Naive thymus-derived CD8-positive, alpha-beta T cell (primary cell): ENCODE measurements at regions not wholly inside any gene's neighbourhood (a gene's known extent, or its start where the extent isn't known, plus 50 kb on each side); places are given as distances from the start of the nearest gene placed in this dataset.
A peak's percentile ranks its signal among the peaks of the same experiment; 100 is the strongest.

ENCODE experiments used
- ATAC-seq, 2 donors: fragments of 150-1000 bp; cut with Tn5 transposase in 1 of 2; sonication (Bioruptor Pico), chemical (Tn5 transposase) in 1 of 2; 1 replicate in 1 of 2; 2 replicates in 1 of 2; pipeline ENCODE4 v1.10.0; 2021; ENCODE audit warnings: mild to moderate bottlenecking in 2 of 2, moderate library complexity in 2 of 2
- POLR2A ChIA-PET: fragments of 350-600 bp; sonication (Branson Sonifier 250); formaldehyde crosslinking; loops from one replicate; lab custom pipeline; 2021; ENCODE audit warnings: antibody characterized with exemption; lab: Charles Lee
- DNase-seq, 10 donors: peaks; one replicate each; pipeline versions ENCODE4 v3.0.0 to v3.0.0-alpha.2; 2020 to 2022
- H3K27ac Mint-ChIP-seq, 10 donors: one replicate each; pipeline ENCODE4 v1.8.0; 2020 to 2022; ENCODE audit warnings: mild to moderate bottlenecking in 10 of 10, mixed read lengths in 10 of 10, moderate library complexity in 4 of 10, inconsistent platforms in 1 of 10
- H3K27me3 Mint-ChIP-seq, 5 donors: one replicate each; pipeline ENCODE4 v1.8.0; 2021 to 2022; ENCODE audit warnings: mixed read lengths in 5 of 5
- H3K36me3 Mint-ChIP-seq, 3 donors: one replicate each; pipeline ENCODE4 v1.8.0; 2020 to 2022; ENCODE audit warnings: mixed read lengths in 3 of 3, mild to moderate bottlenecking in 2 of 3, inconsistent platforms in 1 of 3
- H3K4me1 Mint-ChIP-seq, 4 donors: one replicate each; pipeline ENCODE4 v1.8.0; 2021 to 2022; ENCODE audit warnings: mixed read lengths in 4 of 4
- H3K4me3 Mint-ChIP-seq, 10 donors: one replicate each; pipeline ENCODE4 v1.8.0; 2020 to 2022; ENCODE audit warnings: mild to moderate bottlenecking in 10 of 10, mixed read lengths in 10 of 10, moderate library complexity in 6 of 10, inconsistent platforms in 1 of 10
- H3K9me3 Mint-ChIP-seq, 9 donors: one replicate each; pipeline ENCODE4 v1.8.0; 2020 to 2022; ENCODE audit warnings: mixed read lengths in 9 of 9, mild to moderate bottlenecking in 3 of 9, inconsistent platforms in 1 of 9, moderate library complexity in 1 of 9

GRCh38 chr3:107236655-107237337 lies 140.4 kb upstream of the CCDC54 start:
- Mint-ChIP-seq H3K27me3 (peaks cover 5 to 9% (median 7%) of the 10 kb centered on the region in 5 donors), H3K4me1 (peaks cover 6 to 22% (median 18%) of the 10 kb centered on the region in 4 donors), H3K27ac (no peak overlapping the region), H3K4me3 (no peak overlapping the region), H3K9me3 (no peaks in the 10 kb centered on the region), H3K36me3 (no peaks in the 10 kb centered on the region)
- POLR2A ChIA-PET: no interaction called here
- DNase-seq (no peak), ATAC-seq (no peak)

DNA sequence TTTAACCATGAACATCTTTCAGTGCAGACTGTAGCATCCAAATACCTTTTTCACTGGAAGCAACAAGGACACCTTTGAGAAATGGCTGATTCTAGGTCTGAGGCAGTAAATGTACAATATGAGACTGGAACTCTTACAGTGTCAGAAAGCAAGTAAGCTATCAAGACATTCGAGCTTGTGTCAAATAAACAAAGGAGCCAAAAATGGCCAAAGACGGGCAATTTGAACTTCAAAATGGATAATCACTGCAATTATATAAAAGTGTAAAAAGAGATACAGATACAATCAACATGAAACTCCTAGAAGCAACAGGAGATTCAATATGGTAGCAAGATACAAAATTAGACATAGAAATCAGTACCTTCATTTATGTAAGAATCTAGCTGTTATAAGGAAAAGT lies 138.5 kb upstream of the CCDC54 start:
- Mint-ChIP-seq H3K27me3 (peaks cover 5 to 9% (median 7%) of the 10 kb centered on the region in 5 donors), H3K4me3 (peak overlapping the region in 2 of 10 donors; percentile 88 to 94), H3K27ac (no peak overlapping the region), H3K9me3 (no peaks in the 10 kb centered on the region), H3K36me3 (no peaks in the 10 kb centered on the region), H3K4me1 (peaks cover 6 to 22% (median 18%) of the 10 kb centered on the region in 4 donors)
- DNase-seq (no peak), ATAC-seq (no peak)
- POLR2A ChIA-PET: no interaction called here

DNA sequence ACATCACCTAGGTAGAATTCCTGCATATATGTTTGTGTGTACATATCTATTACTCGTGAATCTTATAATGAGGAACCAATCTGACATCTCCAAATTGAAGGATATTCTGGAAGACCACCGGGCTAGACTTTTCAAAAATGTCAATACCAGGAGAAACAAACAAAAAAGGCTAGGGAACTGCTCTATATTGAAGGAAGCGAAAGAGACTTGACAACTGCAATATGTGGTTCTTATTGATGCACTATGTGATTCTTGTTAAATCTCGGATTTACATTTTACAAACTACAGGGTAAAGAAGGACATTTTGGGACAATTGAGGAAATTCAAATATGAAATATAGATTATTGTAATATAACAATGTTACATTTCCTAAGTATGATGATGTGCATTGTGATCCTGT lies 137.5 kb upstream of the CCDC54 start:
- POLR2A ChIA-PET: no interaction called here
- no peaks in the 10 kb centered on the region for H3K36me3 Mint-ChIP-seq
- H3K4me3 Mint-ChIP-seq: peak overlapping the region; percentile 65 to 95 (median 88)
- peaks cover 6 to 22% (median 18%) of the 10 kb centered on the region in 4 donors for H3K4me1 Mint-ChIP-seq
- no peak for ATAC-seq
- no peak for DNase-seq
- H3K27ac Mint-ChIP-seq: peak overlapping the region in 1 of 10 donors; percentile 49
- no peaks in the 10 kb centered on the region for H3K9me3 Mint-ChIP-seq
- peaks cover 5 to 9% (median 7%) of the 10 kb centered on the region in 5 donors for H3K27me3 Mint-ChIP-seq

DNA sequence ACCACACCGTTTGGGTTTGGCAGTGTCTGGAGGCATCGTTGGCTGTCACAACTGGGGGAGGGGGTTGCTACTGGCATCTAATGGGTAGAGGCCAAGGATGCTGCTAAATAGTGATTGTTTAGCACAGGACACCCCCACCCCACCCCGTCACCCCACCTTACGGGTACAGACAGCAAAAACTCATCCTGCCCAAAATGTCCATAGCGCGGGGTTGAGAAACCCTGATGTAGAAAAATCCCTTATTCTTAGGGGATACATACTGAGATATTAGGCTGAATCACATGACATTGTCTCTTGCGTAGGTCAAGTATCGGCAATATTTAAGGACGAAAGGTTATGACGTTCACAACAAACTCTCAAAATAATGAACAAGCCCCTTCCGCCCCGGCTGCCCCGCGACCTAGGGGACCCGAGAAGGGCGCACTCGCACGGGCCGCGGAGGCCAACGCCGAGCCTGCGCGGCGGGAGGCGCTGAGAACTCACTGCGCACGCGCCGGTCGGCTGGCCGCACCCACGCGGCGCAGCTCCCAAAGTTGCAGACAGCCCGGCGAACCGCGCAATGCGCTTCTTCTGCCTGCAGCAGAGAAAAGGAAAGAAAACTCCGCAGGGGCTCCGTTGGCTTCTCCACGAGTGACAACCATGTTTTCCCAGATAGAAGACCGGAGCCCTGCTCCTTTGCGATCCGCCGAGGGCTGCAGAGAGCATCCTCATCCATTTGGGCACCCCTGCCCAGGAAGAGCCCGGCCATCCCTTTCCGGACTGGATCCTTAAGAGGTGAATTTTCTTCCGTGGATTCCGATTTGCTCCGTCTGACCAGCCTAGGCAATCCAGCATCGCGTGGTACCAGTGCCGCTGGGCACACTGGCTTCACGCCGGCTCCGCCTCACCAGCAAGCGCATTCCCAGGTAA lies 136.8 kb upstream of the CCDC54 start:
- Mint-ChIP-seq H3K4me1 (peaks cover 6 to 22% (median 18%) of the 10 kb centered on the region in 4 donors), H3K9me3 (no peaks in the 10 kb centered on the region), H3K4me3 (peak overlapping the region; percentile 86 to 95 (median 88)), H3K36me3 (no peaks in the 10 kb centered on the region), H3K27ac (peak overlapping the region in 9 of 10 donors; percentile 16 to 87 (median 81)), H3K27me3 (peaks cover 5 to 7% (median 7%) of the 10 kb centered on the region in 5 donors)
- POLR2A ChIA-PET: no interaction called here
- ATAC-seq (peak; percentile 90 to 96), DNase-seq (peak; percentile 52 to 81 (median 72))

GRCh38 chr3:107241217-107241616 lies 136.0 kb upstream of the CCDC54 start:
- POLR2A ChIA-PET: no interaction called here
- peak in 1 of 2 donors; percentile 16 for ATAC-seq
- no peaks in the 10 kb centered on the region for H3K36me3 Mint-ChIP-seq

GRCh38 chr3:107242579-107242978 lies 134.7 kb upstream of the CCDC54 start:
- ATAC-seq: no peak
- Mint-ChIP-seq H3K27ac (no peak overlapping the region), H3K4me3 (peak overlapping the region in 2 of 10 donors; percentile 8 to 45), H3K36me3 (no peaks in the 10 kb centered on the region), H3K4me1 (peaks cover 2 to 15% (median 11%) of the 10 kb centered on the region in 4 donors), H3K27me3 (peaks cover 0 to 5% (median 3%) of the 10 kb centered on the region in 5 donors), H3K9me3 (no peaks in the 10 kb centered on the region)
- no peak for DNase-seq
- POLR2A ChIA-PET: no interaction called here

More at GRCh38 chr3:107241217-107241616, 136.0 kb upstream of the CCDC54 start:
- Mint-ChIP-seq H3K4me3 (peak overlapping the region; percentile 86 to 95 (median 88)), H3K4me1 (peaks cover 2 to 15% (median 12%) of the 10 kb centered on the region in 4 donors), H3K27ac (peak overlapping the region in 9 of 10 donors; percentile 15 to 87 (median 81)), H3K27me3 (peaks cover 0 to 7% (median 3%) of the 10 kb centered on the region in 5 donors), H3K9me3 (no peaks in the 10 kb centered on the region)
- DNase-seq: peak in 4 of 10 donors; percentile 1 to 15 (median 7)

GRCh38 chr3:107247116-107247515 lies 130.1 kb upstream of the CCDC54 start:
- peaks cover 0 to 2% (median 0%) of the 10 kb centered on the region in 5 donors for H3K27me3 Mint-ChIP-seq
- H3K9me3 Mint-ChIP-seq: no peaks in the 10 kb centered on the region
- H3K4me1 Mint-ChIP-seq: no peaks in the 10 kb centered on the region
- no peak overlapping the region for H3K4me3 Mint-ChIP-seq
- POLR2A ChIA-PET: no interaction called here
- H3K27ac Mint-ChIP-seq: no peak overlapping the region
- H3K36me3 Mint-ChIP-seq: no peaks in the 10 kb centered on the region
- no peak for ATAC-seq
- DNase-seq: no peak

DNA sequence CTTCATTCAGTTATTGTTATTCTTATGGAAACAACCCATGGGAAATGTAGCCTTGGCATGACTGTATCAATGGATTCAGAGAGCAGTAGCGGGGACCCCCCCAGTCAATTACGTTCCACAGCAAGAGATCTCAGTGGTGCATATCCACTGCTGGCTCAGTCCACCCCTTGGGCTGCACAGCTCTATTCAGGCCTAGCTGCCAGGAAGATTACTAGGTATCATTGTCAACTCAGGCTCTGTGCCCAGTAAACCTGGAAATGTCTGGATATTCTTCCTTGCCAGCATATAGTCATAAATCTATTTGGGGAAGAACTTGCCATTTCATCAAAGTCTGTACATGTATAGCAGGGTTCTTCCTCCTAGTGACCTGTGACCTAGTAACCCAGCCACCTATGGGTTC lies 128.1 kb upstream of the CCDC54 start:
- POLR2A ChIA-PET: no interaction called here
- Mint-ChIP-seq H3K4me1 (no peaks in the 10 kb centered on the region), H3K36me3 (no peaks in the 10 kb centered on the region), H3K27ac (no peak overlapping the region), H3K9me3 (no peaks in the 10 kb centered on the region), H3K4me3 (no peak overlapping the region), H3K27me3 (peaks cover 0 to 2% (median 0%) of the 10 kb centered on the region in 5 donors)
- DNase-seq: no peak
- ATAC-seq: no peak

DNA sequence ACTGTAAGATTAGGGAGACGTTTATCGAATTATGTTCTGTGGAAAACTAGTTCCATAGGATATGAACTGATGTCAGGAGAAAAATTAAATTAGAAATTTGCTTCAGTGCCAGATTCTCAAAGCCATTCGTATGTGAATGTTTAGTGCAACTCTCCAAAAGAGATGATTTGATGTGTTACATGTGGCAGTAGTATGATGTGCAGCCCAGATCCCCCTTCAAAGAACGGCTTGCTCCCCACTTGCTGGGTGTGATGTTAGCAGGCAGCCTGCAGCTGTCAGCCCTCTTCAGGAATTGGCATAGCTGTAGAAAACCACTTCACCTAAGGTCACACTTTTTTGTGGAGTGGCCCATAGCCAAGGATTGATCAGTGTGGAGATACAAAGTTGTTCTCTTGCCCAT lies 127.0 kb upstream of the CCDC54 start:
- H3K27ac Mint-ChIP-seq: no peak overlapping the region
- POLR2A ChIA-PET: no interaction called here
- H3K36me3 Mint-ChIP-seq: no peaks in the 10 kb centered on the region
- H3K4me3 Mint-ChIP-seq: no peak overlapping the region
- H3K9me3 Mint-ChIP-seq: no peaks in the 10 kb centered on the region
- ATAC-seq: no peak
- no peaks in the 10 kb centered on the region for H3K4me1 Mint-ChIP-seq
- H3K27me3 Mint-ChIP-seq: peaks cover 0 to 6% (median 4%) of the 10 kb centered on the region in 5 donors
- no peak for DNase-seq

GRCh38 chr3:107251819-107252218 lies 125.4 kb upstream of the CCDC54 start:
- Mint-ChIP-seq H3K9me3 (no peaks in the 10 kb centered on the region), H3K4me3 (no peak overlapping the region), H3K27me3 (peaks cover 0 to 9% (median 5%) of the 10 kb centered on the region in 5 donors), H3K36me3 (no peaks in the 10 kb centered on the region), H3K4me1 (no peaks in the 10 kb centered on the region), H3K27ac (no peak overlapping the region)
- ATAC-seq: no peak
- DNase-seq: no peak
- POLR2A ChIA-PET: no interaction called here

- Mint-ChIP-seq H3K27ac (no peak overlapping the region), H3K9me3 (no peaks in the 10 kb centered on the region), H3K36me3 (no peaks in the 10 kb centered on the region), H3K27me3 (peaks cover 0 to 15% (median 11%) of the 10 kb centered on the region in 5 donors), H3K4me1 (no peaks in the 10 kb centered on the region), H3K4me3 (no peak overlapping the region)
- POLR2A ChIA-PET: no interaction called here
- no peak for ATAC-seq
- DNase-seq: no peak
Measured at GRCh38 chr3:107256963-107257362, 120.3 kb upstream of the CCDC54 start.

GRCh38 chr3:107258300-107258699 lies 118.9 kb upstream of the CCDC54 start:
- Mint-ChIP-seq H3K27me3 (peaks cover 0 to 15% (median 11%) of the 10 kb centered on the region in 5 donors), H3K4me1 (peaks cover 0 to under 1% (median 0%) of the 10 kb centered on the region in 4 donors), H3K27ac (no peak overlapping the region), H3K4me3 (no peak overlapping the region), H3K36me3 (no peaks in the 10 kb centered on the region), H3K9me3 (no peaks in the 10 kb centered on the region)
- POLR2A ChIA-PET: no interaction called here
- no peak for DNase-seq
- no peak for ATAC-seq

- POLR2A ChIA-PET: no interaction called here
- ATAC-seq (no peak), DNase-seq (no peak)
- Mint-ChIP-seq H3K36me3 (no peaks in the 10 kb centered on the region), H3K27me3 (peaks cover 0 to 9% (median 6%) of the 10 kb centered on the region in 5 donors), H3K4me1 (peaks cover 0 to 2% (median 0%) of the 10 kb centered on the region in 4 donors), H3K4me3 (no peak overlapping the region), H3K27ac (no peak overlapping the region), H3K9me3 (no peaks in the 10 kb centered on the region)
Measured at GRCh38 chr3:107260207-107260606, 117.0 kb upstream of the CCDC54 start.
